Medulla oblongata (tissue), 1 donor: ENCODE measurements at regions not wholly inside any gene's neighbourhood (a gene's known extent, or its start where the extent isn't known, plus 50 kb on each side); places are given as distances from the start of the nearest gene placed in this dataset.

Experiments
- DNase-seq: peaks from one replicate; pipeline ENCODE4 v3.0.0-alpha.2; 2015; ENCODE audit errors: extremely low spot score

DNA sequence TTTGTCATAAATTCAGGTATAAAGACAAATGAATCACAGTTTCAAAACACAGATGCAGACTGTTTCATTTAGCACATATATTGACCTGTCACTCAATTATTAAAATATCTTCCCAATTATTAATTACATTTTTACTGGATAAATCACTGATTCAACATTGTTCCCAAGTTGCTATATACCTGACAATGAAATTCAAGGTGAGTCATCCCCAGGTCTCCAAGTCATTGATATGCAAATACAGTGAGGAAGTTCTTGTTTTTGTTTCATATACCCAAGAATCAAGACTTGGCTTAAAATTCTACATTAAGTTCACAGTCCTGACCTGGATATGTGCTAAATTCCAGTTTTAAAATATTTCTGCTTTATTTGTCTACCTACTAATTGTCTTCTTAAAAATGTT, 599.3 kb upstream of the PSMD7 start:
- DNase-seq: no peak

DNA sequence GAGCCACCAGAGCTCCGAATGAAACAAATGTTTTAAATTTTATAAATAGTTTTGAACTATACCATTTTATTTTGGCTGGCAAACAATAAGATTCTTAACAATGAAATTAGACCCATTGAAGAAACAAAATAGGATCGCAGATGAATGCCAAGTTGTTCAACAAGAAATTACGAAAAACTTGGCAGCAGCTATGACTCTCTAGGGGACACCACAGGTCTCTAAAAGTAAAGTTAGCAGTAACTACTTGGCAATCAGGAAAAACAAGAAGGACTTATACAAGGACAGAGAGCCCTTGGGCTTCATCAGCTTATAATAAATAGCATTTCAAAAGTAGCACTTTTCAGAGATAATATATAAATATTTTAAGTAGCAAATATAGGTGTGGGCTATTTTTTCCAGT, 603.8 kb upstream of the PSMD7 start:
- DNase-seq: no peak

DNA sequence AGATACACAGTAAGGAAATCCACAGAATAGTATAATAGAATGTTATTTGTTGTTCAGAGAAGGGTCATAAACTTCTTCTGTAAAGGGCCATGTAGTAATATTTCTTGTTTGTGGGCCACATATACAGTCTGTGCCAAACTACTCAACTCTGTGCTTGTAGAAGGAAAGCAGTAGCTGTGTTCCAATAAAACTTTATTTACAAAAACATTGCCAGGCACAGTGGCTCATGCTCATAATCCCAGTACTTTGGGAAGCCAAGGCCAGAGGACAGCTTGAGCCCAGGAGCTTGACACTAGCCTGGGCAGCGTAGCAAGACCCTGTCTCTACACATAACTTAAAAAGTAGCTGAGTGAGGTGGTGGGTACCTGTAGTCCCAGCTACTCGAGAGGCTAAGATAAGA, 612.8 kb upstream of the PSMD7 start:
- DNase-seq: no peak

DNA sequence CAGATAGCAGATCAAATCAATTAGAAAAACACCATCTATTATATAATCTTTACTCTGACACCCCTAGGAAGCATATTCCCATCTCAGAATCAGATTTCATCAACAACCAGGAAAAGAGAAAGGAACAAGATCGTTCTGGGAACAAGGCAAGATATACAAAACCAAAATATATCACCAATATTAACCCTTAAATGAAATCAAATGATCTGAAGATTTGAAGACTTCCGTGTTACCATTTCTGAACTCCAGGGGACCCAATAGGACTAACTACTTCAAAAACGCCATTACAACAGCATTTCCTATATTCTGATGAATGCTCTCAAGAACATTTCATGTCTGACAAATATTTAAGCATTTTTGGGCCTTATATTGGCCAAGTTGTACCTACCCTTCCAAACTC, 624.2 kb upstream of the ZFHX3 start:
- no peak for DNase-seq

DNA sequence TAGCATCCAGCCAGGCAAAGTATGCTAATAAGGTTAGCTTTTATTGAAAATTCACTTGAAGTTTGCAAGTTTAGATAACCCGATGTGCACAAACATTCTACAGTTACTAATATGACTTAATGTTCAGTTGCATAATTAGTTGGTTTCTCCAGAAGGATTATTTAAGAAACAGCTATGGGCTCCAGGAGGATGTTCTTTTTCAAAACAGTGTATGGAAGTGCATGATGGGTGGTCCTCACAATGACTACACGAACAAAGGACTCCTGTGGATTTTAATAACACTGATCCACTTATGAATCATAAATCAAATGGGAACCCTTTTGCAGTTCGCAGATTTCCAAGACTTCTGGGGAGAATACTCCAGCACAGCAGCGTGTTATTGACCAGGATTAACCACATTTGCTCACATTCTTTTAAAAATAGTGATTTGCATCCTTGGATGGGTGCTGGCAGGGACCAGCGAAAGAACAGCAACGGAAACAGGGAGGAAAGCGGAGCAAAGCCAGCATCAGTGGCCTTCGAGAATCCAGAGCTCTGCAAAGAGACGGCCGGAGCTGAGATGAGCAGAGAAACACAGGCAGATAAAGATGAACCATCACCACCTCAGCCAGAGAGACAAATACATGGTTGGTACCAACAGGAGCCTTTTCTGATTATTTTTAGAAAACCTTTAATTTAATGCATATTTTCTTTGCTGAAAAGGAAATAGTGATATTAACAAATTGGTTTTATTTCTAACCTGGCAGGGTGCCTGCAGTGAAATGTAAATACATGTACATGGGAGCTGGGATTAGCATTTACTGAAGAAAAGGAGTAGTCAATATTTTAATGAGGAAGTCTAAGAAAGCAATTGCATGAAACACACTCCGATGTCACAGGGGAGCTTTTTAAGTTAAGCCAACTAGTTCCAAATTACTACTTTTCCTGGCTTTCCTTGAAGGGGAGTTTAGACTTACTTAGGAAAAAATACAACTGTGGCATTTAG, 623.2 kb upstream of the ZFHX3 start:
- no peak for DNase-seq

GRCh38 chr16:73669535-73670274, 621.8 kb upstream of the ZFHX3 start:
- DNase-seq: no peak

DNA sequence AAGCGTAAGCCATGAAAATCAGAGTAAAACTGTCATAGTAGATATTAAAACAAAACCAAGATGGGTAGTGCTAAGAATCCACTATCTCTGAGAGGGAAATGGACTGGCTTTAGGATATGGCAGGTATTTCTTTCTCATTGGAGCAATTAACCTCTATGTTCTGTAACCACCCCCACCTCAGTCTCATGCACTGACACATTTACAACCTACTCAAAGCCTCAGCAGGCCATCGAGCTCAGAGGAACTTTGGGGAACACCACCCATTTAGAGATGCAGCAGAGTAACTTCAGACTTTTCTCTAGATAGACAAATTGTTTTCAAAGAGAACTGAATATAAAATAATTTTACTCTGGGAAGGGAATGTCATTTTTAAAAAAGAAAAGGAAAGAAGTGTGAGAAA, 615.8 kb upstream of the ZFHX3 start:
- no peak for DNase-seq

DNA sequence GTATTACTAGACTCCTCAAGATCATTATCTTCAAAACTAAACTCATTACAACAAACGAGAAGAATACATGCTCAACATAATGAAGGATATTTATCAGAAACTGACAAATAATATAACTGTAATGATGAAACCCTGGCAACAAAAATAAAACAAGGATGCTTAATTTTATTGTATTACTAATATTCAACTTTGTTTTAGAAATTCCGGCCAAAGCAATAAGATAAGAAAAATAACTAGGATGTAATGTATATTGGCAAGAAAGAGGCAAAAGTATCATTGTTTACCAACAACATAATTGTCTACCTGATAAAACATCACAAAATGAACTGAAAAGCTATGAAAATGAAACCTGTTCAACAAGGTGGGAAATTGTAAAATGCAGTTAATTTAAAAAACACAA, 588.3 kb upstream of the ZFHX3 start:
- DNase-seq: no peak

DNA sequence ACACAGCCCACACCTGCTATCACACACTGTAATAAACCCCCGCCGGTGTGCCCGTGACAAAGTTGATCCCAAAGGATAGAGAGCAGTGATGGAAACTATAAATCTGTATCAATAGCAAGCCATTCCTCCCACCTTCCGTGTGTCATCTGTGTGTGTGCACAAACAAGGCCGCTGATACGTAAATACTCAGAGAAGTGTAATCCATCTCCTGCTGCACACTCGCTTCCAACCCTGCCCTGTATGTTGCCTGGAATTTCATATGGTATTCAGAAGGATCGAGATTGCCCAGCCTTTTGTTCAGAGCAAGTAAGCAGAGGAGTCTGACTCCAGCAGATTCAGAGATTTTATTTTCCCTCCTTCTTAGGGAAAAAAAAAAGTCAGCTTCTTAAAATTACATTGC, 581.1 kb upstream of the ZFHX3 start:
- DNase-seq: no peak

DNA sequence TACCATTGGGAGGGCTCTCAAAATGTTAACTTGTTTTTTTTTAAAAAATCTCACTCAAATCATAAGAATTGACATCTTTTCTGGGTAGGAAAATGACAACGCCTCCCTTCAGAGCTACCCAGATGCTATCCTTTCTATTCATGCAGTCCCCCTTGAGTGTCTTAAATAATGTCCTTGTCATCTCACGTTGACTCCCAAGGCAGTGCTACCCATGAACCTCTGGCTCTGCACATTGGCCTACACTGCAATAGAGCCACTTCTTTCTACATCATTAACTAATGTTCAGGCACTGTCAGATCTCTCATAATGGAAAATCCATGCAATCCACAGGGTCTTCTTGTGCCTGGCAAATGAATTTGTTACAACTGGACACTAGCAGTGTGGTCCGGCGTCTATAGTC, 569.8 kb upstream of the ZFHX3 start:
- DNase-seq: no peak

GRCh38 chr16:73616770-73617169, 568.8 kb upstream of the ZFHX3 start:
- no peak for DNase-seq

DNA sequence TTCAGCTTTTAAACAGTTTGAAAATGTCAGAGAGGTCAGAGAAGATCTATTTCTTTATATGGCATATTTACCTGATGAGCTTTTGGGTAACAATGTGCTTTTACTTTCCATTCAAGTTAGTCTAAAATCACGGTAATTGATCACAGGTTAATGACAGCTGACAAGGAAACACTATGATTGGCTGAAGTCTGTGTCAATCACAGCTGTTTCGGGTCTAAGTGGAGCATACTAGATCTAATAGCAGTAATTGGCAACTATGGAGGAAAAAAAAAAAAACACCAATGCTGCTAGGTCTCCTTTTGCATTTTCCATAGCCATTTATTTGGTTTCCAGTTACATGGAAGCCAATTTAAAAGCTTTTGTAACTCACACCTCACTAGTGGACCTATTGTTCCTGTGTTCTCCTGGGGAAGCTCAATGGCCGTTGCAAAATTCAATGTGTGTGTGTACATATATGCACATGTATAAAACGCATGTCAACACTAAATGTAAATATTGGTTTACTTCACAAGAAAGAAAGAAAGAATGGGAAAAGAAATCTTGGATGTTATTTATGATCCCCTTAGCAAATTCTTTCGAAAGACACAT, 568.3 kb upstream of the ZFHX3 start:
- DNase-seq: no peak

- DNase-seq: no peak
Observed at GRCh38 chr16:73615071-73615940, 567.4 kb upstream of the ZFHX3 start.

- DNase-seq: no peak
Observed at GRCh38 chr16:73614131-73614530, 566.2 kb upstream of the ZFHX3 start.

GRCh38 chr16:73610605-73611156, 562.8 kb upstream of the ZFHX3 start:
- no peak for DNase-seq

- no peak for DNase-seq
Observed at GRCh38 chr16:73610160-73610559, 562.2 kb upstream of the ZFHX3 start.

DNA sequence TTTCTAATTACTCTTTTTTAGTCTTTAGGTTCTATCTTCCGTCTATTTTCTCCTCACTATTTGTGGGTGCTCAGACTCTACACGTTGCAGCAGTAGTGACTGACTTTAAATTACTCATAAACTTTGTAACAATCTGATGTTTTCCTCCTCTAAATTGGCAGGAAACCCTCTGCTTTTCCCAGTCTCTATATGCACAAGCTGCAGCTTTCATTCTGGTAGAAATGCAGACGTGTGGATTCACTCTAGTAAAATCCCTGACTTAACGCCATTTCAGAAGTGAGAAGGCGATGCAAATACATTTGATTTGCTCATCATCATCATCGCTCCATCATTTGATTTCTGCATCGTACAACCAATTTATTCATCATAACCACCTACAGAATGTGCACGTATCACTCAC, 561.0 kb upstream of the ZFHX3 start:
- no peak for DNase-seq

GRCh38 chr16:73605309-73605708, 557.4 kb upstream of the ZFHX3 start:
- no peak for DNase-seq

- no peak for DNase-seq
Observed at GRCh38 chr16:73601911-73602310, 554.0 kb upstream of the ZFHX3 start.

DNA sequence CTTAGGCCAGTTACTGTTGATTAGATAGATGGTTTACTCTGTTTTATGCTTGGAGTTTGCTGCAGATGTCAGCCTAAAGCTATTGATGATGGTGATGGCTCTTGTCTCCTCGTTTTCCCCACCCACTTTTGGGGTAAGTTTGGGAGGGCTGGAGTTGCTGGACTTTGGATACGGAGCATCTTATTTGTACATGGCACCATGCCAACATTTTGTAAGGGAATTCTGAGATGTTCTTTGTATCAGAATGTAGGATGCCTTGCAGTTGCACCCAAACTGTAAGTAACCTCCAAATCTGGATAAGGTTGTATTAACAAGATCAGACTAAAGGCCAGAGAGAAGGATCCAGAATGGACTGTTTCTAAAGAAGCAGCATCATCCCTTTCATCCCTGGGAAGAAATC, 551.9 kb upstream of the ZFHX3 start:
- DNase-seq: no peak

- no peak for DNase-seq
Observed at GRCh38 chr16:73599351-73599750, 551.4 kb upstream of the ZFHX3 start.
